EL (cell line): ENCODE measurements at regions not wholly inside any gene's neighbourhood (a gene's known extent, or its start where the extent isn't known, plus 50 kb on each side); places are given as distances from the start of the nearest gene placed in this dataset.
A peak's percentile ranks its signal among the peaks of the same experiment; 100 is the strongest.

Experiments used
- DNase-seq: peaks from one replicate; pipeline ENCODE4 v3.0.0-alpha.2; 2016

GRCh38 chr1:87512431-87512830 is 183.8 kb downstream of the LMO4 start:
- no peak for DNase-seq

GRCh38 chr1:87513255-87513654 is 184.6 kb downstream of the LMO4 start:
- peak; percentile 1 for DNase-seq

- DNase-seq: no peak
These were observed 185.4 kb downstream of the LMO4 start for GRCh38 chr1:87513966-87514660.

- DNase-seq: no peak
These were observed 187.1 kb downstream of the LMO4 start for GRCh38 chr1:87515781-87516180.

GRCh38 chr1:87518794-87519193 is 190.1 kb downstream of the LMO4 start:
- no peak for DNase-seq

GRCh38 chr1:87521452-87521851 is 192.8 kb downstream of the LMO4 start:
- no peak for DNase-seq

- DNase-seq: no peak
These were observed 194.8 kb downstream of the LMO4 start for GRCh38 chr1:87523466-87523865.

- no peak for DNase-seq
These were observed 195.5 kb downstream of the LMO4 start for GRCh38 chr1:87524021-87524754.

GRCh38 chr1:87528754-87529517 is 200.3 kb downstream of the LMO4 start:
- DNase-seq: no peak

- no peak for DNase-seq
These were observed 201.5 kb downstream of the LMO4 start for GRCh38 chr1:87530042-87530807.

GRCh38 chr1:87535551-87535950 is 206.9 kb downstream of the LMO4 start:
- no peak for DNase-seq

- no peak for DNase-seq
These were observed 210.5 kb downstream of the LMO4 start for GRCh38 chr1:87539147-87539546.

- DNase-seq: no peak
These were observed 214.0 kb downstream of the LMO4 start for GRCh38 chr1:87542697-87543096.

GRCh38 chr1:87549738-87550137 is 221.1 kb downstream of the LMO4 start:
- no peak for DNase-seq

- no peak for DNase-seq
These were observed 224.8 kb downstream of the LMO4 start for GRCh38 chr1:87553511-87553910.

- DNase-seq: no peak
These were observed 226.7 kb downstream of the LMO4 start for GRCh38 chr1:87555366-87555765.

- no peak for DNase-seq
These were observed 227.6 kb downstream of the LMO4 start for GRCh38 chr1:87556326-87556725.

GRCh38 chr1:87558921-87559320 is 230.2 kb downstream of the LMO4 start:
- no peak for DNase-seq

GRCh38 chr1:87560137-87560536 is 231.5 kb downstream of the LMO4 start:
- no peak for DNase-seq

GRCh38 chr1:87560601-87561360 is 232.1 kb downstream of the LMO4 start:
- no peak for DNase-seq

GRCh38 chr1:87563211-87563610 is 234.5 kb downstream of the LMO4 start:
- no peak for DNase-seq

GRCh38 chr1:87565861-87566260 is 237.2 kb downstream of the LMO4 start:
- DNase-seq: no peak
